Stimulated activated CD8-positive, alpha-beta memory T cell treated with anti-CD3 and anti-CD28 coated beads, Interleukin-4, amount 100 ng/mL, for 4 hours (primary cell): ENCODE measurements at regions not wholly inside any gene's neighbourhood (a gene's known extent, or its start where the extent isn't known, plus 50 kb on each side); places are given as distances from the start of the nearest gene placed in this dataset.

Experiments used
- DNase-seq, 2 donors: peaks; one replicate each; pipeline ENCODE4 v3.0.0-alpha.2; 2020; ENCODE audit warnings: low read depth in 2 of 2, low spot score in 1 of 2

DNA sequence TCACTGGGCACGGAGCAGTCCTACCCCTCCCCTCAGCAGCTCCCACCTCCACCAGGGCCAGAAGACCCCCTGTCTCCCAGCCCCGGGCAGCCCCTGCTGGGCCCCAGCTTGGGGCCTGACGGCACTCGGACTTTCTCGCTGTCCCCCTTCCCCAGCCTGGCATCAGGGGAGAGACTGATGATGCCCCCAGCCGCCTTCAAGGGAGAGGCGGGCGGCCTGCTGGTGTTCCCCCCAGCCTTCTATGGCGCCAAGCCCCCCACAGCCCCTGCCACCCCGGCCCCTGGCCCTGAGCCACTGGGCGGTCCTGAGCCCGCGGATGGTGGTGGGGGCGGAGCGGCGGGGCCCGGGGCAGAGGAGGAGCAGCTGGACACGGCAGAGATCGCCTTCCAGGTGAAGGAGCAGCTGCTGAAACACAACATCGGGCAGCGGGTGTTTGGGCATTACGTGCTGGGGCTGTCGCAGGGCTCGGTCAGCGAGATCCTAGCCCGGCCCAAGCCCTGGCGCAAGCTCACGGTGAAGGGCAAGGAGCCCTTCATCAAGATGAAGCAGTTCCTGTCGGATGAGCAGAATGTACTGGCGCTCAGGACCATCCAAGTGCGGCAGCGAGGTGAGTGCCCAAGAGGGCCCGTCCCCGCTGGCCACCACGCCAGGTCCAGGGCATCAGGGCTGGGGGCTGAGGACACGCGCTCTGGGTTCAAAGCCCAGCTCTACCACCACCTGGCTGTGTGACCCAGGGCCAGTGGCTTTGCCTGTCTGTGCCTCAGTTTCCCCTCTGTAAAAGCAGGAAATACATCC lies 58.6 kb downstream of the PHETA1 start:
- DNase-seq = no peak

DNA sequence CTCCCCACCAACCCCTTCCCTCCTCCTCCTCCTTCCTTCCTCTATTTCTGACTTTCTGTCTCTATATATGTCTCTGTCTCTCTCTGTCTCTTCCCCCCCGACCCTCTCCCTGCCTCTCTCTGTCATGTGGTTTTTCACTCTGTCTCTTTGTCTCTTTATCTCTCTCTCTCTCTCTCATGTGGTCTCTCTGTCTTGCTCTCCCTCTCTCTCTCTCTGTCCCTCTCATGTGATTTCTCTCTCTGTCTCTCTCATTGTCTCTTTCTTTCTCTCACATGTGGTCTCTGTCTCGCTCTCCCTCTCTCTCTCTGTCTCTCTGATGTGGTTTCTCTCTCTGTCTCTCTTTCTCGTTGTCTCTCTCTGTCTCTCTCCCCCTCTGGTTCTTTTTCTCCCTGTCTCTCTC lies 59.3 kb downstream of the PHETA1 start:
- DNase-seq = no peak

DNA sequence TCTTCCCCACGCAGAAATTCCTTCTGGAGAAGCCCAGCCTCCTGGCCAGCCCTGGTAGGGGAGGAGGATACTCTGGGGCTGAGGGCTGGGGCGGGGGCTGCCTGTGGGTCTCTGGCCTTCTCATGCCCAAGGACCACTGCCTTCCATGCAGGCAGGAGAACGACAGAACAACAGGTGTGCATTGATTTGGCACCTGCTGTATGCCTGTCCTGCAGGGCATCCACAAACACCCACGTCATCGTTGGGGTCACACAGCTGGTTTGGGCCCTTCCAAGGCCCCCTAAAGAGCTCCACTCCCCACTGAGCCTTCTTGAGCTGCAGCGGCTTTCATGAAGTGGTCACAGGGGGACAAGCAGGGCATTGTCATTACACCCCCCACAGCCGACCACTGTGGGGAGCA lies 60.4 kb downstream of the PHETA1 start:
- DNase-seq = no peak

DNA sequence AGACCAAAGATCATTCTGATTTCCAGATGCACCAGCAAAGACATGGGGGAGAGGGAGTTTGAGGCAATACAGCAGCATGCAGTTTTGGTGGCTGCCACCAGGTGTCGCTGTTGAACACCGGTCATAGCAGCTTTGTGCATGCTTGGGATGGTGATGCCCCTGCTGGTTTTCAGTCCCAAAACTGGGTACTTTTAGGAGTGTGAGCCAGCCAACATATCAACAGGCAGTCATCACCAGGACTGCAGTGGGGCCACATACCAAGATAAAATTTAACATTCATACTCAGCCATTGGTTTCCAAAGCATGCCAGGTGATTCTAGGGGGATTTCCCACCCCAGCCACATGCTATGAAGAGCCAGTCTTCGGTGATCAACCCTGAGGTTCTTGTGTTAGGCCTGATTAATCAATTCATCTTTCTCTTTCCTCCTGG lies 64.2 kb downstream of the PHETA1 start:
- no peak for DNase-seq

DNA sequence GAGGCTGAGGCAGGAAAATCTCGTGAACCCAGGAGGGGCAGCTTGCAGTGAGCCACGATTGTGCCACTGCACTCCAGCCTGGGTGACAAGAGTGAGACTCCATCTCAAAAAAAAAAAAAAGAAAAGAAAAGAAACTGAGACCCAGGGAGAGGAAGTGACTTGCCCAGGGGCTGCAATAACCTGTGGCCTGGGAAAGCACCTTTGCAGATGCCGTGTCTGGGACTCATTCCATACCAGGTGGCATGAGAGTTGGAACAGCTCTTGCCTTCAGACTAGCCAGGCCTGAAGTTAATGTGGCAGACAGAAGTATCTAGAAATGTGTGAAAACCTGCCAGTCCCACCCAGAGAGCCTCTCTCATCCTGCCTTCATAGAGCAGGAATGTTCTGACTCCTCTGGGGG lies 65.4 kb downstream of the PHETA1 start:
- no peak for DNase-seq

DNA sequence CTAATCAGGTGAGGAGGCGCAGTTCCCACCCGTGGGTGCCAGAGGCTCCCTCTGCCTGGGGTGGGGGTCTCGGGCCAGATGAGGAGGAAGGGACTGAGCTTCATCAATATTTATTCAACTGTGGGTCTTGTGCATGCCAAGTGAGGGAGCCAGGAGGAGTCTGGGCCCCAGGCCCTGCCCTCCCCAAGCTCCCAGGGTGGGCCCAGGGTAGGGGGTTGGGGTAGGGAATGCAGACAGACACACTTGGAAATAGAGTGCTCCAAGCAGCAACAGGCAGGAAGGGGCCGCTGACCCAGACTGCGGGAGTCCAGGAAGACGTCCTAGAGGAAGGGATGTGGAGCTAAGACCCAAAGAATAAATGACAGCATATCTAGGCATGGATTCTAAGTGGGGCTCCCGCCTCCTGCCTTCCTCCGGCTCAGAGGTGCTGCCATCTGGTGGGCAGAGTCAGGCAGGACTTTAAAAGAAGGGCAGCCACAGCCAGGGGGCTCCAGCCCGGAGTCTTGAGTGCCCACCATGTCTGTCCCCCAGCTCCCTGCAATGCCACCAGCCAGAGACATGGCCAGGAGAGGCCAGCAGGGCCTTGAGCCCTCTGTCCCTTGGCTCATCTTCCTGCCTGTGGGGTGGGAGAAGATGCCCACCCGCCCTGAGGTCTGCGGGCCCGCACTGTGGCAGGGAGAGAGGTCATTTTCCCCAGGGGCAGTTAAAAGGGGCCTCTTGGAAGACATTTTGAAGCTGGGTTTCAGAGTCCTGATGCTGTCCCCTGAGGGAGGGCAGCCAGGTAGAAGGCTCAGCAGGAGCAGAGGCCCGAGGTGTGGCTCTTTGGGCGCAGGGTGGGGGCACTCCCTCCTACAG lies 70.1 kb downstream of the PHETA1 start:
- peak in 1 of 2 donors; percentile 17 for DNase-seq

DNA sequence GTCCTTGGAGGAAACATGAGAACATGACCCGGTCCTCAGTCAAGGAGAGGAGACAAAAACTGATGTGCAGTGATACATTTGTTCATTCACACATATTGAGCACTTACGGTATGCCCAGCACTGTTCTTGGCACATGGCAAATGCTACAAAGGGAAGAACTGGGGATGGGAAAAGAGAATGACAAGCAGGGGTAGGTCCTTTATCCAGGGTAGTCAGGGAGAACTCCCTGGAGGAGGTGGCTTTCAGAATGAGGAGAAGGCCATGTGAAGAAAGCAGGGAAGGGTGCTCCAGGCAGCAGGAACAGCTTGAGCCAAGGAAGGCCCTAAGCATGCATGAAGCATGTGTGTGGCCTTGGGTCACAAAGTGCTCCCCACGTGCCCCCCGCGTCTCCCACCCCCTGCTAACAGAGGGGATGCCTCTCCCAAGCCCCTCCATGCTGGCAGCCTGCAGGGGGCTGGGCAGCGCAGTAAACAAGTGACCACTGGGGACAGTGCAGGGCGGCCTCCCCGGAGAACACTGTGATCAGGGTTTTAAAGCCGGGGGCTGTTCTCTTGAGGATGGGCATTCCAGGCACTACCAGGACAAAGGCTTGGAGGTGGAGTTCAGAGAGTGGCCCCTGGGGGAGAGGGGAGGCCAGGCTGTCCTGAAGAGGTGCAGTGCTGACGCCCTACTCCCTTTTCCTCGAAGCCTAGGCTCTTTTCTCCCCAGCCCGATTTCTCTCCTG lies 71.0 kb downstream of the PHETA1 start:
- DNase-seq = no peak

DNA sequence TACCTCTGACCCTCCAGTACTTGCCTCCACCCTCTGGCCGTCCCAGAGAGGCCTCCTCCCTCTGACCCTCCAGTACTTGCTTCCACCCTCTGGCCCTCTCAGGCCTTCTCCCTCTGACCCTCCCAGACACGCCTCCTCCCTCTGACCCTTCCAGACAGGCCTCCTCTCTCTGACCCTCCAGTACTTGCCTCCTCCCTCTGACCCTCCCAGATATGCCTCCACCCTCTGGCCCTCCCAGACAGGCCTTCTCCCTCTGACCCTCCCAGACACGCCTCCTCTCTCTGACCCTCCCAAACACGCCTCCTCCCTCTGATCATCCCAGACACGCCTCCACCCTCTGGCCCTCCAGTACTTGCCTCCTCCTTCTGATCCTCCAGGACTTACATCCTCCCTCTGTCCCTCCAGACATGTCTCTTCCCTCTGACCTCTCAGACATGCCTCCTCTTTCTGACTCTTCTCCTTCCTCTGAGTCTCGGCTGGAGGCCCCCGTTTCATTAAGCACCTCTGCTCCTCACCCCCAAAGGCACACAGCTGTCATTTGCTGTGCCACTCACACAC lies 71.9 kb downstream of the PHETA1 start:
- DNase-seq = no peak

DNA sequence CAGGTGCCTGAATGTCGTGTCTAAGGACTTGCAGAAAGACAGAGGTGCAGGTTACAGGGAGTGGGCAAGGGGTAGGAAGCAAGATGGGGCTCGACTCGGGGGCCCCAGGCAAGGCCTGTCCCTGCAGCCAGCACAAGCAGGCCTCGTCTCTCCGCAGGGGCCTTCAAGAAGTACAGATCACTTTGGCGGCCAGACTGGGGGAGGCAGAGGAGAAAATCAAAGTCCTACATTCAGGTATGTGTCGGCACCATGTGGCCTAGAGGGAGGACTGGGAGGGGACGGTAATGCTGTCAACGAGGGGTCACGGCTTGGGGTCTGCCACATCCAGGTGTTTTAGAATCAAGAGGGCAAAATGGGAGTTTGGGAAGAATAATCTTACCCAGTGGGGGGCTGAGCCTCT lies 73.7 kb downstream of the PHETA1 start:
- DNase-seq = no peak

DNA sequence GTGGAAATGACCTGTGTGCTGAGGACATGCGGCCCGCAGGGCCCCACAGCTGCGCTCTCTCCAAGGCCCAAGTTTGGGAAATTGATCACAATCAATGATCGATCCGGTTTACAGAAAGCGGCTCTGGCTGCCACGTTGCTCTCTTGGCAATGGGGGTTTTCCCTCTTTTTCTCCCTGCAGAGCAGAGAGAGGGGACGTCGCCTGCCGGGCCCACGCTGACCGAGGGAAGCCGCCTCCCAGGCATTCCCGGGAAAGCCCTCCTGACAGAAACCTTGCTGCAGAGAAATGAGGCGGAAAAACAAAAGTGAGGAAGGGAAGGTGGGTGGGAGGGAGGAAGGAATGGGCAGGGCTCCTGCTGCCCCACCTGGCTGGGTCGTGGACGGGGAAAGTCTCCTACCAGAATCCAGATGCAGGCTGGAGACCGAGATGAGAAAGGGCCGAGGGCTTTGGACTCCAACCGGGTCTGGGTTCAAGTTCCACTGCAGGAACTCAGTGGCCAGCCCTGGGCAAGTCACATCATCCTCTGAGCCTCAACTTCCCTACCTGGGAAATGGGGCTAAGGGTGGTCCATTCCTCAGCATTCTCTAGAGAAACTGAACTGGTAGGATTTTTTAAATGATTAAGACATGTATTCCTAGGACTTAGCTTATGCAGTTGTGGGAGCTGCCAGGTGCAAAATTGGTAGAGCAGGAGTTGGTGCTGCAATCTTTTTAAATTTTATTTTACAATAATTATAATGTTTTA lies 75.5 kb downstream of the PHETA1 start:
- DNase-seq = no peak

DNA sequence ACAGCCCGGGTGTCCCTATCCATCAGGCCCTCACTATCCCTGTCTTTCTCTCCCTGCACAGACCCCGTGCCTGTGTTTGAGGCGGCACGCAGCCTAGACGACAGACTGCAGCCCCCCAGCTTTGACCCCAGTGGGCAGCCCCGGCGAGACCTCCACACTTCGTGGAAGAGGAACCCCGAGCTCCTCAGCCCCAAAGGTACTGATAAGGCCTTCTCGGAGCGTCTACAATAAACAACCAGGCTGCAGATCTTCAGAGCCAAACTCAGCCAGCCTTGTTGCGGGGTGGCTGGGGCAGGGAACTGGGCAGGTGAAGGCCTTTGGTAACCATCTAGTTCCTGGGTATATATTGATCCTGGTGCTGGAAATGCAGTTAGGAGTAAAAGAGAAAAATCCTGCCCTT lies 77.5 kb downstream of the PHETA1 start:
- no peak for DNase-seq

DNA sequence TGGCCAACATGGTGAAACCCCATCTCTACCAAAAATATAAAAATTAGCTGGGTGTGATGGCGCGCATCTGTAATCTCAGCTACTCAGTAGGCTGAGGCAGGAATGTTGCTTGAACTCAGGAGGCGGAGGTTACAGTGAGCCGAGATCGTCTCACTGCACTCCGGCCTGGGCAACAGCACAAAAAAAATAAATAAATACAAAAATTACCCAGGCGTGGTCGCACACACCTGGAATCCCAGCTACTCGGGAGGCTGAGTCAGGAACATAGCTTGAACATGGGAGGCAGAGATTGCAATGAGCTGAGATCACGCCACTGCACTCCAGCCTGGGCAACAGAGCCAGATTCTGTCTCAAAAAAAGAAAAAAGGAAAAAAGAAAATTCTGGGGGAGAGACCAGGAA lies 80.1 kb downstream of the PHETA1 start:
- DNase-seq = no peak

DNA sequence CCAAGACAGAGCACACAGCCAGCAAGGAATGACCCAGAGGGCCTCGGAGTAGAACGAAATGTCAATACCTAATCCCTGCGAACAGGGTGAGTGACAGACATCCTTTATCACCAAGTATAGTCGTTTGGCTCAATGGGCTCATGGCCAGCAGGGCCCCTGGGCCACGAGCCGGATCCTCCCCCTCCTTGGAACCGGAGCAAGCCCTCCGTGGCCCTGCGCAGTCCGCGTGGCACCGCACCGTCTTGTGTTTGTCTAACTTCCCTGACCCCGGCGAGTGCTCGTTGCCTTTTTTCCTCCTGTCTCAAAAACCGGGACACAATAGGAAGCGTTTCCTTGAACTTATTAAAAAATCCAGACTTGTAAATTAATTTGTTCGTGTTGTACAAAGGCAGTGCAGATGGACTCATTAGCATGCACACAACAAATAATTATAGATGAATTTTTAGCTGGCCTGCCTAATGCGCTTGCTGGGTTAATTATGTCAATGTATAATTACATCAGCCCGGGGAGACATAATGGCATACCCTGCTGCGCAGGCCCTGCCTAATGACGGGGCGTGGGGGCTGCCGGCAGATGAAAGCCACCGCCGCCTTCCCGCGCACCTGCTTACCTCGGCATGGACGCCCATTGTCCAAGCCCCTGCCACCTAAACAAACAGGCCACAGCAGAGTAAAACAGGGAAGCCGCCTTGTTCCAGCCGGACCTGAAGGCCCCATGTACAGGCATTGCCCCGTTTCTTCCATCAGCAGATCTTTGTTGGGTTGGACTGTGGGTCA lies 81.6 kb downstream of the PHETA1 start:
- DNase-seq = no peak

DNA sequence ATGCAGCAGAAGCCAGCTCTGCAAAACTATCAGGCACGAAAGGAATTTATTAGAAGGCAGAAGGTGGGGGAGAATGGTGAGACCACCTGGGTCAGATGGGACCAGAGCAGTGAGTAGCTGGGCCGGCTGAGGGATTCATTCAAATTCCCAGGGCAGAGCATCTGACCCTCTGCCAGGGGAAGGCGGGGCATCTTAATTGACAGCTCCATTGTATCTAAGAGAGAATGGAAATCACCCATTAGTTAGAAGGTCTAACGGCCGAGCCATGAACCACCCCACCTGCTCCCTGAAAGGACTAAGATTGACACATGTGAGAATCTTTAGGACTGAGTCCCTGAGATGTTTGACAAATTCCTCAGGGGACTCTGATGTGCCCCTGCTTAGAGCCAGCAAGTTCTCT lies 83.7 kb downstream of the PHETA1 start:
- DNase-seq = no peak

DNA sequence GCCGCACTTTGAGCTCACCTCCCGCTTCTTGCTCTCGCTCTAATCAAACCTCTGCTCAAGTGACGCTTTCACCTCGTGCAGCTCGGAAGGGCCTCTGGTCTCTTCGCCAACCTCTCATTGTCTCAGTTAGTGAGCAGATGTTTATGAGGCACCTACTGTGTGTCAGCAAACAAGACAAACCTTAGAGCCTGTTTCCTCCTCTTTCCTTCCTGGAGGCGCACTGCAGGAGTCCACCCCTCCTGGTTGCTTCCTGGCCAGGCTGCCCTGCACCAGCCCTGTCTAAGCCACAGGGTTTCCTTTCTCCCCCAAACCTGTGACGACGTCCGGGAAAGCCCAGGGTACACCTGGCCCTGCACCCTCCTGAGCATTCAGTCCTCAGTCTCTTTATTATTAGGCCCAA lies 84.2 kb downstream of the PHETA1 start:
- DNase-seq = no peak

DNA sequence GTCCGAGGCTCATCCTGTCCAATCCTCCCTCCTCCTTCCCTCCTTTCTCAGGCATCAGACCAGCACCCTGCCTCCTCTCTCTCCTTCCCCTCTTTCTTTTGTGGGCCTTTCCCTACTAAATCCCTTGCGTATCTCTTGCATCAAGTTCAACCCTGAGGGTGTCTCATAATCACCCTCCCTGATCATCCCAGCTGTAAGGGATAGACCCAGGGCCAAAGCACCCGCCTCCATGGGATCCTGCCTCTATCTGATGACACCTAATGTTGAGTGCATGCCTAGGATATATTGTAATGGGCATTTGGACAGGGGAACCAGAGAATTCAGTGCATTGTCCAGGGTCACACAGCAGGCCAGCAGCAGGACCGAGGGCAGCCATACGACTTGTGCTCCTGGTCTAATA lies 84.9 kb downstream of the PHETA1 start:
- DNase-seq = no peak

DNA sequence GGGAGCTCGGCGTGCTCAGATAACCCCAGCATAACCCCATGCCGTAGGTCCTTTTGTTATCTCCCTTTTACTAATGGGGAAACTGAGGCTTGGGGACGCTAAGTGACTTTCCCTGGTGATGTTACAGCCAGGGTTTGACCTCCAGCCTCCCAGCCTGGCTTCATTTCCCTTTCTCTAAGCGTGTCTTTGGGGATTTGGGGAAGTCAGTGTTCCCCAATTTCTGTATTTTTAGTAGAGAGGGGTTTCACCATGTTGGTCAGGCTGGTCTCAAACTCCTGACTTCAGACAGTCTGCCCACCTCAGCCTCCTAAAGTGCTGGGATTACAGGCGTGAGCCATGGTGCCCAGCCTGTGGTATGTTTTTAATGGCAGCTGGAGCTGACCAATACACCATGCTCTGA lies 85.4 kb downstream of the PHETA1 start:
- DNase-seq = no peak

DNA sequence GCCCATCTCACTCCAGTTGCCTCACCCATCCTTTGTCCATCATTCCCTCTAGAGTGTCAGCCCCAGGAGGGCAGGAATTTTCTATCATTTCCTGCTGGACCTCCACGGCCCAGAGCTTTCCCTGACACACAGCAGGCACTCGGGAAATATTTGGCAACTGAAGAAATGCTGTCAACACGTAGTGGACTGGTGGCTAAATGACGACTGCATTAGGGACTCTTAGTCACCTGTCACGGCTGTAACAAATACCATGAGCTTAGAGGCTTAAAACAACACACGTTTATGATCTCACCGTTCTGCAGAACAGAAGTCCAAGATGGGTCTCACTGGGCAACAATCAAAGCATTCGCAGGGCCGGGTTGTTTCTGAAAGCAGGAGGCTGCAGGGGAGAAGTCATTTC lies 91.3 kb downstream of the PHETA1 start:
- DNase-seq = no peak

DNA sequence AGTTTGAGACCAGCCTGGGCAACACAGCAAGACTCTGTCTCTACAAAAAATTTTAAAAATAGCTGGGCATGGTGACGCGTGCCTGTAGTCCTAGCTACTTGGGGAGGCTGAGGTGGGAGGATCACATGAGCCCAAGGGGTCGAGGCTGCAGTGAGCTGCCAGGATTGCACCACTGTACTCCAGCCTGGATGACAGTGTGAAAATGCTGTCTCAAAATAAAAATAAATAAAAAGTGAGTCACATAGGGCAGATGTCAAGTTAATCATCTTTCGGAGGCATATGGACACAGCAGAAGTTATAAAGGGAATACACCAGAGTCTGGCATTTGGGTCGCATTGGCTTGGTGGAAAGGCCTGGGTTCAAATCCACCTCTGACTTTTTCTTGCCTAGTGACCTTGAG lies 92.7 kb downstream of the PHETA1 start:
- DNase-seq = no peak

DNA sequence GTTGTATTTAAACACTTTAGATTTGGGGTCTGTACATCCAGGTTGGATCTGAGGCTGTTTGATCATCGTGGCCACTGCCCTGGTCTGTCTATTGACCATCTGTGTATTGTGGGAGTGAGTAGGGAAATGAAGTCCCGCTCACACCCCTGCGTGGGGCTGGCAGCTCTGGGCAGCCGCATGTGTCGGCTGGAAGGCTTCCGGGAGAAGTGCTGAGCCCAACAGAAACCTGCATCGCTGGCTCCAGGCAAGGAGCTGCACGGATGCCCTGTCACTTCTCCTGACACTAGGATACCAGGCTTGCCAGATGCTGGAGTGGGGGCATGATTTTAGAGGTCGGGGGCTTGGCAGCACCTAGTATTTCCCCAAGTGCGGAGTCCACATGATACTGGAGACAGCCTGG lies 93.6 kb downstream of the PHETA1 start:
- DNase-seq = no peak
